Uterus (tissue), 3 donors: ENCODE measurements at regions not wholly inside any gene's neighbourhood (a gene's known extent, or its start where the extent isn't known, plus 50 kb on each side); places are given as distances from the start of the nearest gene placed in this dataset.

Experiments
- DNase-seq, 2 donors: peaks; one replicate each; pipeline ENCODE4 v3.0.0-alpha.2; 2019 to 2020
- H3K27ac ChIP-seq, 2 donors: fragments of 200-600 bp; sonication (generic); 1 replicate in 1 of 2; 2 replicates in 1 of 2; pipeline ENCODE4 v1.5.1; 2016 to 2018
- H3K27me3 ChIP-seq, 2 donors: fragments of 200-600 bp; sonication (generic); one replicate each; pipeline ENCODE4 v1.5.1; 2018 to 2019; ENCODE audit warnings: control low read depth in 1 of 2
- H3K36me3 ChIP-seq, 2 donors: fragments of 200-600 bp; sonication (generic); one replicate each; pipeline ENCODE4 v1.5.1; 2019; ENCODE audit warnings: control low read depth in 1 of 2
- H3K4me1 ChIP-seq, 2 donors: fragments of 200-600 bp; sonication (generic); one replicate each; pipeline ENCODE4 v1.5.1; 2018 to 2019; ENCODE audit warnings: control low read depth in 1 of 2
- H3K4me3 ChIP-seq, 2 donors: fragments of 200-600 bp; sonication (generic); 1 replicate in 1 of 2; 2 replicates in 1 of 2; pipeline ENCODE4 v1.5.1; 2018 to 2019; ENCODE audit warnings: mild to moderate bottlenecking in 1 of 2
- H3K9me3 ChIP-seq, 2 donors: fragments of 200-600 bp; sonication (generic); one replicate each; pipeline ENCODE4 v1.5.1; 2019; ENCODE audit warnings: control low read depth in 1 of 2
- POLR2A ChIP-seq, 2 donors: fragments of 450-650 bp; IDR thresholded peaks; one replicate each; pipeline ENCODE4 v1.6.1; 2016; ENCODE audit warnings: antibody characterized with exemption in 2 of 2, mild to moderate bottlenecking in 1 of 2, moderate library complexity in 1 of 2
- intact Hi-C: fragments of 100-400 bp; cut with DNase I; formaldehyde crosslinking; loops from one replicate; pipeline ENCODE4 v1.15.1; 2023; ENCODE audit warnings: low total_unique reads
- TF ChIP-seq, protein P1 (sequence below), 4 experiments: fragments of 200-600 bp in 2 of 4; fragments of 450-650 bp in 2 of 4; sonication (generic) in 2 of 4; IDR thresholded peaks; one replicate each; pipeline ENCODE4 v1.5.1; 2016 to 2019; ENCODE audit warnings: antibody characterized with exemption in 4 of 4, mild to moderate bottlenecking in 2 of 4, moderate library complexity in 1 of 4
- donor health status: DM: yes; HTN: yes; CAD: no.

DNA sequence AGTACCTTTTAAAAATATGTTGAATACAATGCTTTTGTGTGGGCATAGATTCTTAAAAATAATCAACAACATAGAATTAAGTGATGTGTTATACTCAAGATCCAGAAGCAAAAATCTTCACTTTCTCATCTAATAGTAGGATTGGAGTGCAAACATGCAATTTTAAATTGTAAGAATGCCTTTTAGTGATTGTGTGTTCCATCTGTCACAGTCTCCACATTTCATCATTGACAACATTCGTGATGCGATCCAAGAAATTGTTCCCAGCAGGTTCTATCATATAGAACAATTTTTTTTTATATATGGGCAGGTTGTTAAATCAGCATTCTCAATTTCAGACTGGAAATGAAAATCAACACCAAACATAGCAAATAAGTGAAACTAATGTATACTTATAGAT, 1671.8 kb upstream of the SLC39A10 start:
- no peak for DNase-seq
- Histone ChIP-seq H3K27me3 (no peaks in the 10 kb centered on the region), H3K9me3 (no peaks in the 10 kb centered on the region), H3K4me1 (no peaks in the 10 kb centered on the region), H3K4me3 (no peak overlapping the region), H3K36me3 (no peaks in the 10 kb centered on the region), H3K27ac (no peak overlapping the region)
- intact Hi-C loops, result no loop called here
- TF ChIP-seq, protein P1, sequence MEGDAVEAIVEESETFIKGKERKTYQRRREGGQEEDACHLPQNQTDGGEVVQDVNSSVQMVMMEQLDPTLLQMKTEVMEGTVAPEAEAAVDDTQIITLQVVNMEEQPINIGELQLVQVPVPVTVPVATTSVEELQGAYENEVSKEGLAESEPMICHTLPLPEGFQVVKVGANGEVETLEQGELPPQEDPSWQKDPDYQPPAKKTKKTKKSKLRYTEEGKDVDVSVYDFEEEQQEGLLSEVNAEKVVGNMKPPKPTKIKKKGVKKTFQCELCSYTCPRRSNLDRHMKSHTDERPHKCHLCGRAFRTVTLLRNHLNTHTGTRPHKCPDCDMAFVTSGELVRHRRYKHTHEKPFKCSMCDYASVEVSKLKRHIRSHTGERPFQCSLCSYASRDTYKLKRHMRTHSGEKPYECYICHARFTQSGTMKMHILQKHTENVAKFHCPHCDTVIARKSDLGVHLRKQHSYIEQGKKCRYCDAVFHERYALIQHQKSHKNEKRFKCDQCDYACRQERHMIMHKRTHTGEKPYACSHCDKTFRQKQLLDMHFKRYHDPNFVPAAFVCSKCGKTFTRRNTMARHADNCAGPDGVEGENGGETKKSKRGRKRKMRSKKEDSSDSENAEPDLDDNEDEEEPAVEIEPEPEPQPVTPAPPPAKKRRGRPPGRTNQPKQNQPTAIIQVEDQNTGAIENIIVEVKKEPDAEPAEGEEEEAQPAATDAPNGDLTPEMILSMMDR (IDR thresholded peaks at IDR 0.05), result no peak
- no peak for TF ChIP-seq POLR2A (IDR thresholded peaks at IDR 0.05)

DNA sequence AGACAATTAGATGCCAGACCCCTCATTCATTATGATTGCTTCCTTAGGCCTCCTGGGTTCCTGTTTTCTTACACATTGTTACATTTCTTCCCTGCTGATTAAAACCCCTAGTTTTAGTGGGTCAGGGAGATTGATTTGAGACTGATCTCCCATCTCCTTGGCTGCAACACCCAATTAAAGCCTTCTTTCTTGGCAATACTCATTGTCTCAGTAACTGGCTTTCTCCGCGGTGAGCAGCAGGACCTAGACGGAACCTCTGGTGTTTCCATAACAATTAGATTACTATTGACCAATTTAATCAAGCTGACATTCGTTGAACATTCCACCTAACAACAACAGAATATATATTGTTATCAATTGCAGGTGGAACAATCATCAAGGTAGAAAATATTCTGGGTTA, 1676.4 kb upstream of the SLC39A10 start:
- no peak for DNase-seq
- no peaks in the 10 kb centered on the region for H3K36me3 ChIP-seq
- H3K4me1 ChIP-seq, result no peaks in the 10 kb centered on the region
- no peaks in the 10 kb centered on the region for H3K27me3 ChIP-seq
- H3K9me3 ChIP-seq, result no peaks in the 10 kb centered on the region
- intact Hi-C loops, result no loop called here
- H3K4me3 ChIP-seq, result no peak overlapping the region
- TF ChIP-seq, protein P1 (IDR thresholded peaks at IDR 0.05), result no peak
- no peak for TF ChIP-seq POLR2A (IDR thresholded peaks at IDR 0.05)
- no peak overlapping the region for H3K27ac ChIP-seq

DNA sequence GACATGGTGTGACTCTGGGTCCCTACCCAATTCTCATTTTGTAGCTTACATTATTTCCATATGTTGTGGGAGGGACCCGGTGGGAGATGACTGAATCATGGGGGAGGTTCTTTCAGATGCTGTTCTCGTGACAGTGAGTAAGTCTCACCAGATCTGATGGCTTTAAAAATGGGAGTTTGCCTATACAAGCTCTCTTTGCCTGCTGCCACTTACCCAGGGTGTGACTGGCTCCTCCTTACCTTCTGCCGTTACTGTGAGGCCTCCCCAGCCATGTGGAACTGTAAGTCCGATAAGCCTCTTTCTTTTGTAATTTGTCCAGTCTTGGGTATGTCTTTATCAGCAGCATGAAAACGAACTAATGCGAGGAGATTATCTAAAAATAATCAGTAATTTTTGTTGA, 1683.2 kb upstream of the SLC39A10 start:
- H3K27me3 ChIP-seq, result no peaks in the 10 kb centered on the region
- no peak overlapping the region for H3K27ac ChIP-seq
- no peak overlapping the region for H3K4me3 ChIP-seq
- no peak for DNase-seq
- no peaks in the 10 kb centered on the region for H3K9me3 ChIP-seq
- H3K36me3 ChIP-seq, result no peaks in the 10 kb centered on the region
- TF ChIP-seq, protein P1 (IDR thresholded peaks at IDR 0.05), result no peak
- no peak for TF ChIP-seq POLR2A (IDR thresholded peaks at IDR 0.05)
- intact Hi-C loops, result no loop called here
- no peaks in the 10 kb centered on the region for H3K4me1 ChIP-seq

DNA sequence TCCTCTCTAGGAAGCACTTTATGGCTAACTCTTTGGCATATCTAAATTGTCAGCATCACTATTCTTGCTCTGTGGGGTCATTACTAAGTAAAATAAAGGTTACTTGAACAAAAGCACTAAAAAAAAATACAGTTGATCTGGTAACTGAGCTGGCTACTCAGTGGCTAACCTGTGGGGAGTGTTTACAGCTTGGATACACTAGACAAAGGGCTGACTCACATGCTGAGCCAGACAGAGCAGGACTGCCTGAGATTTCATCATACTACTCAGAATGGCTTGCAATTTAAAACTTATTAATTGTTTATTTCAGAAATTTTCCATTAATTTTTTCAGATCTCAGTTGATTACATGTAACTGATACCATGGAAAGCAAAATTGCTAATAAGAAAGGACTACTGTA, 1690.4 kb upstream of the SLC39A10 start:
- Histone ChIP-seq H3K27ac (no peak overlapping the region), H3K4me1 (no peaks in the 10 kb centered on the region), H3K36me3 (no peaks in the 10 kb centered on the region), H3K27me3 (no peaks in the 10 kb centered on the region), H3K4me3 (no peak overlapping the region), H3K9me3 (no peaks in the 10 kb centered on the region)
- DNase-seq, result no peak
- TF ChIP-seq, protein P1 (IDR thresholded peaks at IDR 0.05), result no peak
- TF ChIP-seq POLR2A (IDR thresholded peaks at IDR 0.05), result no peak
- intact Hi-C loops, result no loop called here

DNA sequence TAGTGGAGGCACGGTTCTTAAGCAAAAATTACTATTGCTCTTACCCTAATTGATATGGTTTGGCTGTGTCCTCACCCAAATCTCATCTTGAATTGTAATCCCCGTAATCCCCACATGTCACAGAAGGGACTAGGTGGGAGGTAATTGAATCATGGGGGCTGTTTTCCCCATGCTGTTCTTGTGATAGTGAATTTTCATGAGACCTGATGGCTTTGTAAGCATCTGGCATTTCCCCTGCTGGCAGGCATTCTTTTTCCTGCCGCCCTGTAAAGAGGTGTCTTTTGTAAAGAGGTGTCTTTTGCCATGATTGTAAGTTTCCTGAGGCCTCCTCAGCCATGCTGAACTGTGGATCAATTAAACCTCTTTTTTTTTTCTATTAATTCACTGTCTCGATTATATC, 1691.8 kb upstream of the SLC39A10 start:
- H3K4me3 ChIP-seq, result no peak overlapping the region
- TF ChIP-seq, protein P1 (IDR thresholded peaks at IDR 0.05), result no peak
- TF ChIP-seq POLR2A (IDR thresholded peaks at IDR 0.05), result no peak
- intact Hi-C loops, result no loop called here
- H3K27ac ChIP-seq, result no peak overlapping the region
- no peaks in the 10 kb centered on the region for H3K4me1 ChIP-seq
- no peak for DNase-seq
- H3K9me3 ChIP-seq, result no peaks in the 10 kb centered on the region
- H3K36me3 ChIP-seq, result no peaks in the 10 kb centered on the region
- no peaks in the 10 kb centered on the region for H3K27me3 ChIP-seq
